ENCODE measurements at regions not wholly inside any gene's neighbourhood (a gene's known extent, or its start where the extent isn't known, plus 50 kb on each side); places are given as distances from the start of the nearest gene placed in this dataset.

DNA sequence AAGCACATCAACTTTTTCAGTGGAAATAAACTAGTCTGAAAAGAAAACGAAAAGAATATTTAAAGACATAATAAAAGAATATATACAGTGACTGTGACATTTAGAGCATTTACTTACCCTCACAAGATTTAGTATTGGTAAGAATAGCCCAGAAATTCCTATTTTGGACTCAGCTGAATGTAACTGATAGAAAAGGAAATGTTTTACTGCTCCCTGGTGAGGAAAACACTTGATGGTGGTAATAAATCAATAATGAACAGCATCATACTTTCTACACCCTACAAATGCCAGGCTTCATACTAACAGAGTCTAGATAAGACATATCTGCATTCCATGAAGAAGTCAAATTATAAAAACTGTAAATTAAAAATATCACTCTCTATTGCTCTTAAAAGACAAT lies 753.5 kb upstream of the PCDH10 start:
- TF ChIP-seq, protein P1, sequence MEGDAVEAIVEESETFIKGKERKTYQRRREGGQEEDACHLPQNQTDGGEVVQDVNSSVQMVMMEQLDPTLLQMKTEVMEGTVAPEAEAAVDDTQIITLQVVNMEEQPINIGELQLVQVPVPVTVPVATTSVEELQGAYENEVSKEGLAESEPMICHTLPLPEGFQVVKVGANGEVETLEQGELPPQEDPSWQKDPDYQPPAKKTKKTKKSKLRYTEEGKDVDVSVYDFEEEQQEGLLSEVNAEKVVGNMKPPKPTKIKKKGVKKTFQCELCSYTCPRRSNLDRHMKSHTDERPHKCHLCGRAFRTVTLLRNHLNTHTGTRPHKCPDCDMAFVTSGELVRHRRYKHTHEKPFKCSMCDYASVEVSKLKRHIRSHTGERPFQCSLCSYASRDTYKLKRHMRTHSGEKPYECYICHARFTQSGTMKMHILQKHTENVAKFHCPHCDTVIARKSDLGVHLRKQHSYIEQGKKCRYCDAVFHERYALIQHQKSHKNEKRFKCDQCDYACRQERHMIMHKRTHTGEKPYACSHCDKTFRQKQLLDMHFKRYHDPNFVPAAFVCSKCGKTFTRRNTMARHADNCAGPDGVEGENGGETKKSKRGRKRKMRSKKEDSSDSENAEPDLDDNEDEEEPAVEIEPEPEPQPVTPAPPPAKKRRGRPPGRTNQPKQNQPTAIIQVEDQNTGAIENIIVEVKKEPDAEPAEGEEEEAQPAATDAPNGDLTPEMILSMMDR (IDR thresholded peaks at IDR 0.05; ENCODE audit: low read depth, low read length), result no peak
- TF ChIP-seq POLR2A (IDR thresholded peaks at IDR 0.05; ENCODE audit: extremely low read depth, insufficient read length), result no peak
- TF ChIP-seq, protein P2, sequence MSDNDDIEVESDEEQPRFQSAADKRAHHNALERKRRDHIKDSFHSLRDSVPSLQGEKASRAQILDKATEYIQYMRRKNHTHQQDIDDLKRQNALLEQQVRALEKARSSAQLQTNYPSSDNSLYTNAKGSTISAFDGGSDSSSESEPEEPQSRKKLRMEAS (IDR thresholded peaks at IDR 0.05; ENCODE audit: low read depth, low read length), result no peak
